GM23338 (cell line): ENCODE measurements at regions not wholly inside any gene's neighbourhood (a gene's known extent, or its start where the extent isn't known, plus 50 kb on each side); places are given as distances from the start of the nearest gene placed in this dataset.

Source experiments
- ATAC-seq: fragments of 200-7000 bp; cut with Tn5 transposase; 3 replicates; pipeline ENCODE4 v1.9.1; 2020
- DNase-seq: peaks from one replicate; pipeline ENCODE4 v3.0.0-alpha.2; 2015; ENCODE audit warnings: low spot score
- H2AFZ ChIP-seq: fragments of 200-600 bp; sonication (generic); 2 replicates; pipeline ENCODE4 v1.8.0; 2016; ENCODE audit warnings: antibody characterized with exemption, mild to moderate bottlenecking, moderate library complexity
- H3F3A ChIP-seq: fragments of 200-600 bp; sonication (generic); replicated peaks from 2 replicates; pipeline ENCODE4 v1.8.0; 2017; ENCODE audit warnings: antibody characterized with exemption, mixed run types, low read depth
- H3K27ac ChIP-seq: fragments of 200-600 bp; sonication (generic); 2 replicates; pipeline ENCODE4 v1.6.1; 2016; ENCODE audit warnings: low read depth
- H3K27me3 ChIP-seq: fragments of 200-600 bp; sonication (generic); 2 replicates; pipeline ENCODE4 v1.8.0; 2016; ENCODE audit warnings: mild to moderate bottlenecking, mixed run types, moderate library complexity; ENCODE audit not compliant: insufficient read depth
- H3K36me3 ChIP-seq: fragments of 200-600 bp; sonication (generic); 2 replicates; pipeline ENCODE4 v1.8.0; 2016; ENCODE audit warnings: mild to moderate bottlenecking; ENCODE audit not compliant: insufficient read depth
- H3K4me1 ChIP-seq: fragments of 200-600 bp; sonication (generic); 2 replicates; pipeline ENCODE4 v1.8.0; 2016; ENCODE audit warnings: mild to moderate bottlenecking, moderate library complexity; ENCODE audit not compliant: insufficient read depth
- H3K4me2 ChIP-seq: fragments of 200-600 bp; sonication (generic); 2 replicates; pipeline ENCODE4 v1.7.1; 2017; ENCODE audit warnings: mixed run types
- H3K4me3 ChIP-seq: fragments of 200-600 bp; sonication (generic); 2 replicates; pipeline ENCODE4 v1.6.1; 2016; ENCODE audit warnings: mixed run types
- H3K79me2 ChIP-seq: fragments of 200-600 bp; sonication (generic); replicated peaks from 2 replicates; pipeline ENCODE4 v1.8.0; 2017; ENCODE audit warnings: mild to moderate bottlenecking; ENCODE audit not compliant: insufficient read depth
- H3K9me2 ChIP-seq: fragments of 200-600 bp; sonication (generic); 2 replicates; pipeline ENCODE4 v1.8.0; 2017; ENCODE audit not compliant: insufficient read depth
- H4K20me1 ChIP-seq: fragments of 200-600 bp; sonication (generic); replicated peaks from 2 replicates; pipeline ENCODE4 v1.8.0; 2017; ENCODE audit warnings: mild to moderate bottlenecking; ENCODE audit not compliant: insufficient read depth
- H3K27ac Mint-ChIP-seq: 2 replicates; pipeline ENCODE4 v1.8.0; 2020; ENCODE audit warnings: inconsistent platforms, mild to moderate bottlenecking, moderate library complexity, mixed read lengths
- H3K27me3 Mint-ChIP-seq: 3 replicates; pipeline ENCODE4 v1.8.0; 2022; ENCODE audit warnings: low read depth, mild to moderate bottlenecking, moderate library complexity, mixed read lengths, inconsistent platforms; ENCODE audit not compliant: insufficient read depth, poor library complexity
- H3K36me3 Mint-ChIP-seq: 3 replicates; pipeline ENCODE4 v1.8.0; 2021; ENCODE audit warnings: low read depth, mild to moderate bottlenecking, inconsistent platforms, moderate library complexity, mixed read lengths
- H3K4me1 Mint-ChIP-seq: 3 replicates; pipeline ENCODE4 v1.8.0; 2020; ENCODE audit warnings: mild to moderate bottlenecking, inconsistent platforms, mixed read lengths
- H3K4me3 Mint-ChIP-seq: 3 replicates; pipeline ENCODE4 v1.8.0; 2021; ENCODE audit warnings: moderate library complexity, mild to moderate bottlenecking, inconsistent platforms, mixed read lengths
- H3K9me3 Mint-ChIP-seq: 3 replicates; pipeline ENCODE4 v1.8.0; 2020; ENCODE audit warnings: moderate library complexity, mild to moderate bottlenecking, inconsistent platforms, mixed read lengths
- CREB1 ChIP-seq: fragments of 250-450 bp; sonication (Bioruptor Pico); IDR thresholded peaks from 2 replicates; pipeline ENCODE4 v1.5.0; 2020; ENCODE audit warnings: low read depth, mild to moderate bottlenecking, moderate library complexity
- ETS1 ChIP-seq: IDR thresholded peaks from 2 replicates; pipeline ENCODE4 v1.6.1; 2016; ENCODE audit warnings: antibody characterized with exemption
- EZH2 ChIP-seq: fragments of 200-600 bp; sonication (generic); IDR thresholded peaks from one replicate; pipeline ENCODE4 v1.8.0; 2017; ENCODE audit warnings: antibody characterized with exemption, mild to moderate bottlenecking, low read depth; ENCODE audit not compliant: unreplicated experiment
- JUNB ChIP-seq: IDR thresholded peaks from one replicate; pipeline ENCODE4 v1.6.1; 2016; ENCODE audit warnings: antibody characterized with exemption; ENCODE audit not compliant: unreplicated experiment
- NANOG ChIP-seq: IDR thresholded peaks from 2 replicates; pipeline ENCODE4 v1.6.1; 2016; ENCODE audit warnings: antibody characterized with exemption, borderline replicate concordance
- REST ChIP-seq: IDR thresholded peaks from one replicate; pipeline ENCODE4 v1.6.1; 2018; ENCODE audit warnings: antibody characterized with exemption; ENCODE audit not compliant: unreplicated experiment
- STAT1 ChIP-seq: IDR thresholded peaks from one replicate; pipeline ENCODE4 v1.6.1; 2016; ENCODE audit warnings: antibody characterized with exemption; ENCODE audit not compliant: unreplicated experiment
- ZNF114 ChIP-seq: fragments of 250-450 bp; sonication (Bioruptor Pico); IDR thresholded peaks from 2 replicates; pipeline ENCODE4 v1.5.0; 2020; ENCODE audit warnings: mild to moderate bottlenecking, moderate library complexity
- ZNF331 ChIP-seq: fragments of 250-450 bp; sonication (Bioruptor Pico); IDR thresholded peaks from 2 replicates; pipeline ENCODE4 v1.5.0; 2020; ENCODE audit warnings: low read depth, mild to moderate bottlenecking, moderate library complexity
- ZNF462 ChIP-seq: fragments of 250-450 bp; sonication (Bioruptor Pico); IDR thresholded peaks from 2 replicates; pipeline ENCODE4 v1.5.0; 2020; ENCODE audit warnings: mild to moderate bottlenecking, moderate library complexity

GRCh38 chr2:123207245-123207644, 817.8 kb upstream of the CNTNAP5 start:
- Mint-ChIP-seq H3K9me3 (no peaks in the 10 kb centered on the region), H3K27me3 (peaks cover 4% of the 10 kb centered on the region), H3K4me3 (no peak overlapping the region), H3K36me3 (no peaks in the 10 kb centered on the region), H3K4me1 (no peaks in the 10 kb centered on the region), H3K27ac (no peak overlapping the region)
- Histone ChIP-seq H3K4me2 (no peak overlapping the region), H3K36me3 (no peaks in the 10 kb centered on the region), H3K27me3 (no peaks in the 10 kb centered on the region), H3K9me2 (no peaks in the 10 kb centered on the region), H3K4me1 (no peaks in the 10 kb centered on the region), H3K79me2 (no peaks in the 10 kb centered on the region), H2AFZ (no peak overlapping the region), H3K27ac (no peak overlapping the region), H3F3A (no peaks in the 10 kb centered on the region), H4K20me1 (no peaks in the 10 kb centered on the region), H3K4me3 (no peak overlapping the region)
- no peak for DNase-seq
- ATAC-seq = no peak
- TF ChIP-seq ZNF331 (CRISPR knock-in tag) (no peak), NANOG (no peak), JUNB (no peak), STAT1 (no peak)

DNA sequence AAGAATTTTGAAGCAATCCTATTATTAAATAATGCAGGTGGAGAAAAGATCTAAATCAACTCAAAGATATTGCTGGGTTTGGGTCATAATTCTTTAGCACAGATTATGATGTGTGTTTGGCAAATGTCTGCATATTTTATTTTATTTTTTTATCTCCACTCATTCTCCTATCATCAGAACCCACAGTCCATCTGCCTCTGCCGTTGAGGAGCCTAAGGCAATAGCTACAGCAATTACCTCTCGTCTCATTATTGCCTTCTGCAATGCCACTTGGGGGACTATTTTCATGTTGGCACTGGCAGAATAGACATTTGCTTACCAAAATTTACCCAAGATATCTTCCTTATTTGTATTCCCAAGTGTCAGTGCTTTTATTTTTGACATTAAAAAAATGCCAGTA, 815.9 kb upstream of the CNTNAP5 start:
- ATAC-seq (no peak), DNase-seq (no peak)
- H3K27me3 Mint-ChIP-seq = peaks cover 4% of the 10 kb centered on the region
- H3K4me3 Mint-ChIP-seq = no peak overlapping the region
- H3F3A ChIP-seq = no peaks in the 10 kb centered on the region
- no peaks in the 10 kb centered on the region for H3K9me3 Mint-ChIP-seq
- no peak overlapping the region for H3K4me3 ChIP-seq
- no peaks in the 10 kb centered on the region for H3K4me1 Mint-ChIP-seq
- no peak overlapping the region for H3K27ac ChIP-seq
- no peaks in the 10 kb centered on the region for H4K20me1 ChIP-seq
- no peaks in the 10 kb centered on the region for H3K79me2 ChIP-seq
- H3K4me1 ChIP-seq = no peaks in the 10 kb centered on the region
- no peaks in the 10 kb centered on the region for H3K27me3 ChIP-seq
- H3K9me2 ChIP-seq = no peaks in the 10 kb centered on the region
- no peak overlapping the region for H3K27ac Mint-ChIP-seq
- H3K4me2 ChIP-seq = no peak overlapping the region
- no peak overlapping the region for H2AFZ ChIP-seq
- no peaks in the 10 kb centered on the region for H3K36me3 Mint-ChIP-seq
- H3K36me3 ChIP-seq = no peaks in the 10 kb centered on the region
- TF ChIP-seq STAT1 (no peak), CREB1 (CRISPR knock-in tag) (no peak), EZH2 (no peak), ZNF331 (CRISPR knock-in tag) (no peak), ETS1 (no peak), REST (no peak), JUNB (no peak), ZNF462 (CRISPR knock-in tag) (no peak), ZNF114 (CRISPR knock-in tag) (no peak), NANOG (no peak)
